ENCODE measurements at regions not wholly inside any gene's neighbourhood (a gene's known extent, or its start where the extent isn't known, plus 50 kb on each side); places are given as distances from the start of the nearest gene placed in this dataset.

DNA sequence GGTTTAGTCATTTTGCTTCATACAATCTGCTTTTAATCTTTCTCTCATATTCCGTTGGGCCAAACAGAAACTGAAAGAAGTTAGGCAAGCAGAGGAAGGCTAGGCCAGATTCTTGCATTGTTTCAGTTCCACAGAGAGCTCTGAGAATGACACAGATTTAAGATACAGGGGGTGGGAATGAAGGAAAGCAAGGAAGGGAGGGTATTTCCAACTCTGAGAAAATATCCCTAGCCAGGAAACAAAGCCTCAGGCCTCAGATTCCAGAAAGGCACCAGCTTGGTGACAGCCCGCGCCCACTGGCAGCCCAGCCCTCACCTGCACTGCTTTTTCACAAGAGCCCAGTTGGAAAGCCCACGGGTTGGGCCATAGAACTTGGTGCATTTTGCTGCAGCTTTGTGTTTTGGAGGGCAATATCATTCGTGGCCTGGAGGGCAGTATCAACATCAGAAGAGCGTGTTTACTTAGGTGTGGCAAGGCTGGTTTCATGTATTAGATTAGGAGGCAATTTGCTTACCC, 63.5 kb downstream of the ENC1 start:
- DNase-seq (ENCODE audit: low read depth): no peak

DNA sequence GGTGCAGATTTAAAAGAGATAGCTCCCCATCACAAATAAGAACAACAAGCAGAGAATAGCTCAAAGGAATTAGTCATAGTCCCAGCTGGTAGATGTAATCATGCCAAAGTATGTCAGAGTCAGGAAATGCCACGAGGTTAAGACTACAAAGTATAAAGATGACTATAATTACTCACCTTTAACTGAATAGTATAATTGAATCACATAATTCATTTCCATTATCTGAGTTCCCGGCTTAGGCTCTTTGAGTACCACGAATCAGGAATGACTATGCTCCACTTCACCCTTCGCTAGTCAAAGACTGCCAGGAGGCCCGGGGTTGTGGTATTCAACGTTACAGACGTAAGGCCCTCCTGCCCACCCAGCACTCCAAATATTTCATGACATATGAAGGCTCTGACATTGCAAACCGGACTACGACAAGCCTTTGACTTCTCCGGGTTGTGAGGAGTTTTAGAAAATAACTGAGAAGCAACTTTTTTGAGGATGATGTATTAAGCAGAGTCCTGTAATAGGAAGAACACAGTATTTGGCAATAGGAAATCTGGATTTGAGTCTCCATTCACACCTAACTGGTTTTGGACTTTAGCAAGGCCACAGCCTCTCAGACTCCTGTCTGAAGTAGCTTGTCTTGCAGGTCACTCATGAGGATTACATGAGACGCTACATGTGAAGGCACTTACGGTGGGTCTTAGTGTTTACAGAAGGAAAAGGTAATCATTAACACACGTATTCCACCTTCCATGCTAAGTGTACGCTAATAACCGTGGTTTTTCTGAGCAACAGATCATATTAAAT, 64.6 kb downstream of the ENC1 start:
- no peak for DNase-seq (ENCODE audit: low read depth)

DNA sequence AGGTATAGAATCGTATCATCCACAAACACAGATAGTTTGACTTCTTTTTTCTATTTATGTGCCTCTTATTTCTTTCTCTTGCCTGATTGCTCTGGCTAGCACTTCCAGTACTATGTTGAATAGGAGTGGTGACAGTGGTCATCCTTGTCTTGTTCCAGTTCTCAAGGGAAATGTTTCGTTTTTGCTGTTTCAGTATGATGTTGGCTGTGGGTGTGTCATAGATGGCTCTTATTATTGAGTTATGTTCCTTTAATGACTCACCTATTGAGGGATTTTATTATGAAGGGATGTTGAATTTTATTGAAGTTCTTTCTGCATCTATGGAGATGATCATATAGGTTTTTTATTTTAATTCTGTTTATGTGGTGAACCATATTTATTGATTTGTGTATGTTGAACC, 70.3 kb downstream of the ENC1 start:
- no peak for DNase-seq (ENCODE audit: low read depth)

DNA sequence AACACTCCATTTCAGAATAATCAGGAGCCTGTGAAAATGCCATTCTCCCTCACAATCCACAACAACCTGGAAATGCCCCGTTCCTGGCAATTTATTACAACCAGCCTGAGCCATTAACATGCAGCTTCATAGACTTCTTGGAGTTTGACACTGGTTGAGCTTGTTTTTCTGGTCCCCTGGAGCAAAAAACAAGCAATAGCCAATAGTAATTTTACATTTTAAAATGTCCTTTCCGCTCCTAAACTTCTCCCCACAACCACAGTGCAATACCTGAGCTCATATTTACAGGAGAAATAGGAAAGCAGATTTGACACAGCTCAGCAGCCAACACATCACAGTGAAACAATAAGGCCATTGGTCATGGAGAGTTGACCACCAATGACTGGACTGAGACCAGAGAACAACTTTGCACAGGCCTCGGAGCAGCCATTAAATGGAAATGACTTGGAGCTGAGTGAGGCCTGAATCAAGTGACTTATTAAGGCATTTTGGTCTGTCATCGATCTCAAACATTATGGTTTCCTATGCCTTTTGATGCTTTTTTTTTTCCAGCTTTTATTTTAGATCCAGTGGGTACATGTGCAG, 73.0 kb downstream of the ENC1 start:
- DNase-seq (ENCODE audit: low read depth): no peak

DNA sequence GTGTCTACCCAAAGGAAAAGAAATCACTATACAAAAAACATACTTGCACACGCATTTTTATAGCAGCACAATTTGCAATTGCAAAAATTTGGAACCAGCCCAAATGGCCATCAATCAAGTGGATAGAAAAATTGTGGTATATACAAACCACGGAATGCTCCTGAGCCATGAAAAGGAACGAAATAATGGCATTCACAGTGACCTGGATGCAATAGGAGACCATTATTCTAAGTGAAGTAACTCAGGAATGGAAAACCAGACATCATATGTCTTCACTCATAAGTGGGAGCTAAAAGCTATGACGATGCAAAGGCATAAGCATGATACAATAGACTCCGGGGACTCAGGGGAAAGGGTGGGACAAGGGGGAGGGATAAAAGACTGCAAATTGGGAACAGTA, 78.4 kb downstream of the ENC1 start:
- DNase-seq (ENCODE audit: low read depth): no peak

DNA sequence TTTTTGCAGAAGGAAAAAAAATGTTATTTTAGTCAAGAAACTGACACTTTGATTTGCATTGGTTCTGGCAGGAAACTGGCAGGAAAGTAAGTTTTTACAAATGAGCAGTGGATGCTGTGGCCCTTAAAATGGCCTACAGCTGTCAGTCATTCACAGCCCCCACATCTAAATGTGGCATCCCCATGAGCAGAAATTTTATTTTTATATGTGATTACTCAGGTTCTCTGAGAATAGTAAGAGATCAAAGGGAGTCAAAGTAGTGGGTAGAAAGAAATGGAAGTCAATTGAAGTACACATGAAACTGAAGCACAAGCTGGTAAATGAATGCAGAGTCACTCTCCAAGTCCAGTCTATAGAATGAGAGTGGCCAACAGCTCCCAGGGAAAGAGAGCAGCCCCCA, 80.3 kb downstream of the ENC1 start:
- no peak for DNase-seq (ENCODE audit: low read depth)

DNA sequence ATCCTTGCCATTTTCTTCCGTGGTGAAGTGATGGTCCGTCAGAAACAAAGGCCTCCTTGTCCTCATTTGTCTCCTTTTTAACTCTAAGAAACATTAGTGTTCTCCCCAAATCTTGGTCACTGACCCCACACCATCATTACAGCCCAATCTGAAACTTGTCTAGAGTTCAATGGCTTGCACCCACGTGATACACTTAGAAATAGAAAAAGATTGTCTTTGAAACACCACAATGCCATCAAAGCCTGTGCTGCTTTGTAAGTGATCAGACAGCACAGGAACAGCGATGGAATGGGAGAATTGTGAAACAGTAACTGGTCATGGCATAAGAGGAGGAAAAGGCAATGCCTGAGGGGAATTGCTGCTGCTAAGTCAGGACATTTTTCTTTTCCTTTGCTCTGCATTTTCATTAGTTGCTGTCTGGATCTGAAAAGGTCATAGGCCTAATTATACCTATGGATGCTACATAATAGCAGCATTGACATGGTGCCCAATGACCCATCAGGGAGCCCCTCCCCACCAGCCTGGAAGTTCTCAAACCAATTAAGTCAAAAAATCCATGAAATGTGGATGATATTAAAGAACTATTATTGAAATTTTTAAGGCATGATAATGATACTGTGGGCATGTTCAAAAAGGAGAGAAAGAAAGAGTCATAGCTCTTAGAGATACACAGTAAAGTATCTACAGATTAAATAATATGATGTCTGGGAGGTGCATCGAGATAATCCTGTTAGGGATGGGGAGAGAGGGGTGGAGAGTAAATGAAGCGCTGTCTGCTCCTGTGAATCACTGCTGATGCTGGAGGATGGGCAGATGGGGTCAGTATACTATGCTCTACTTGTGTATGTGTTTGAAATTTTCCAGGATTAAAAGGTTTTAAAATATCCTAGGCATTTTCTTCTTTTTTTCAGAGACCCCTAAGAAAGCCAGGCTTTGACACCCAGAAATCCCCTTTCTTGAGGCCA, 83.6 kb downstream of the ENC1 start:
- DNase-seq (ENCODE audit: low read depth): no peak

DNA sequence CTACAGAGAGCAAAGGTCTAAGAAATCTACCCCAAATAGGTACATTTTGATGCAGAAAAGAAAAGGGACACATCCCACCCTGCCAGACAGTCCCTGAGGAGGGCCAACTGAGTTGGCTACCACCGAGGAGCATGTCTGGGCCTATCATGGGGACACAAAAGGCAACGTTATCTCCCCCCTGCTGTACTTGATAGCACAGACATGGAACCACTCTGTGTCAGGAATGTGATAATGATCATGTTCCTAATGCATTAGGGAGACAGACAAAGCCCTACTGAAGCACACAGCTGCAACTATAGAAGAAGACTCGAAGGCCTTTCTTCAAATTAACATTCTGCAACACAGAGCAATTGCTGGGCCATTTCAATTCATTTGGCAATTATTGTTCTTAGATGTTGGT, 84.5 kb downstream of the ENC1 start:
- no peak for DNase-seq (ENCODE audit: low read depth)

DNA sequence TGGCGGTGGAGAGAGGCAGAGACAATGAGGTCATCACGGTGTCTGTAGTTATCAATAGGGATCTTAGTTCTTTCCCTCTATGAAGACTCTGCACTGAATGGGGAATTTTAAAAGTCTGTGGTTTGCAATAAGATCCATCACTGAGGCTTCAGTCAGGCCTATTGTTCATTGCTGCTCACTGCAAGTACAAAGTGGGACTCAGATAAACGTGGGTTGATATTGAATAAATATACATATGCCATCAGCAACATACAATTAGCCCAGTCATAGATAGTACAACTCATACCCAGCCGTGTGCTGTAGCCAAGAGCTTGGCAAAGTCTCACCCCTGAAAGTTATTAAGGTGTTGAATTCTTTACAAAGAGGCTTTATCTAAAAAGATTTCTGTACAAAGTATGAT, 88.4 kb downstream of the ENC1 start:
- no peak for DNase-seq (ENCODE audit: low read depth)

DNA sequence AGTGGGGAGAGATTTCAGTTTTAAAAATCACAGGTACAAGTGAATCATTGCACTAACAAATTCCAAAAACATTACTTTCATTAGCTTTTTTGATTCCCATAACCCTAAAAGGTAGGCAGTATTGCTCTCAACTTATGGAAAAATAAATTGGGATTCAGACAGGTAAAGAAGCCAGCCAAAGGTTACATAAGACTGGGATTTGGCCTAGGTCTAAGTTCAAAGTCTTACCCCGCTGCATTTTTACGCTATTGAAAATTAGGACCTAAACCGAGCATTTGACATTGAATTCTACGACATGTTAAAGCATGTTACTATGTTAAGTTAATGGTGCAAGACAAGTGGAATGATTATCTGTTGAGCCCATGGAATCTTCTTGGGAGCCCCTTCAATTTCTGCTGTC, 89.6 kb downstream of the ENC1 start:
- no peak for DNase-seq (ENCODE audit: low read depth)

DNA sequence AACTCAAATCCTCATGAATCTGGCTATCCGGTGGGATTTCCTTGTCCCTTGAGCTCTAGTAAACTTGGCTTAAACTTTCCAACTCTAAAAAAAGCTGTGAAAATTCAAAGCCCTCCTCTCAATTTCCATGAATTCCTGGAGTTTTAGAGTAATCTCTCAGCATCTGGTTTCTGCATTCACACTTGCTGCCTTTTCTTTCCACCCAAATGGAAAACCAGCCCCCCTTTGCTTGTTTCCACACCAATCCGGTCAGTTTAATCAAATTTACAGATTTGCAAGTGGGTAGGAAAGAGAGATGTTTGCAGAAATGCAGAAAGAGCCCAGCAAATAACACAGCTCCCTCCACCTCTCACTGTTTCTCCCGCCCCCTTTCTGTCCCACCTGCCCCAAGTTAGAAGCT, 91.1 kb downstream of the ENC1 start:
- DNase-seq (ENCODE audit: low read depth): no peak

DNA sequence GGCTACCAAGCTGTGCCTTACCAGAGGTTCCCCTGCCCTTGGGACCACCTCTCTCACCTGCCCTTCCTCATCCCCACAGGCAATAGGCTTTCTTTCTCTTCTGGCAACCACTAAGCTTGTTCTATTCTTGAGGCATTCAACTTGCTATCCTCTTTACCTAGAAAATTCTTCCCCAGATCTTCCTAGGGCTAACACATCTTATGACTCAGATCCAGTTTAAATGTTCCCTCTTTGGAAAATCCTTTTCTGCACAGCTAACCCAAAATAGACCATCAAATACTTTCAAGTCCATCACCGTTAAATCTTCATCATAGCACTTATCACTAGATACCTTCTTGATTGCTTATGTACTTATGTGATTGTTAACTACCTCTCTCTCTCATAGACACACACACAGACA, 93.7 kb downstream of the ENC1 start:
- DNase-seq (ENCODE audit: low read depth): no peak

DNA sequence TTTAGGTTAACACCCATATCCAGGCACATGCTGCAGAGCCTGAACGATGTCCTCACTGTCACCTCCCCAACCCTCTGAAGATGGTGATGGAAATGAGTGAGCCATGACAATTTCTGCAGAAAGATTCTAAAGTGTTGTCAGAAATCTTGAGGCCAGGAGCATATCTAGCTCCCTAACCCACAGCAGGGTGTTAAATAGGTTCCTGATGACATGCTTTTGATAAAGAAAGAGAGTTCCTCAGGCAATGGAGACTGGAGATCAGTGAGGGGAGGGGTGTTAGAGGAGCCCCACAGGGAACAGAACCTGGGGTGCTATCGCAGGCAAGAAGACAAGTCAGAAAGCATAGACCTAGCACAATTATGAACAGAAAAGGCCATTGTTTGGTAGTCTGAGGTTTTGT, 95.7 kb downstream of the ENC1 start:
- no peak for DNase-seq (ENCODE audit: low read depth)

DNA sequence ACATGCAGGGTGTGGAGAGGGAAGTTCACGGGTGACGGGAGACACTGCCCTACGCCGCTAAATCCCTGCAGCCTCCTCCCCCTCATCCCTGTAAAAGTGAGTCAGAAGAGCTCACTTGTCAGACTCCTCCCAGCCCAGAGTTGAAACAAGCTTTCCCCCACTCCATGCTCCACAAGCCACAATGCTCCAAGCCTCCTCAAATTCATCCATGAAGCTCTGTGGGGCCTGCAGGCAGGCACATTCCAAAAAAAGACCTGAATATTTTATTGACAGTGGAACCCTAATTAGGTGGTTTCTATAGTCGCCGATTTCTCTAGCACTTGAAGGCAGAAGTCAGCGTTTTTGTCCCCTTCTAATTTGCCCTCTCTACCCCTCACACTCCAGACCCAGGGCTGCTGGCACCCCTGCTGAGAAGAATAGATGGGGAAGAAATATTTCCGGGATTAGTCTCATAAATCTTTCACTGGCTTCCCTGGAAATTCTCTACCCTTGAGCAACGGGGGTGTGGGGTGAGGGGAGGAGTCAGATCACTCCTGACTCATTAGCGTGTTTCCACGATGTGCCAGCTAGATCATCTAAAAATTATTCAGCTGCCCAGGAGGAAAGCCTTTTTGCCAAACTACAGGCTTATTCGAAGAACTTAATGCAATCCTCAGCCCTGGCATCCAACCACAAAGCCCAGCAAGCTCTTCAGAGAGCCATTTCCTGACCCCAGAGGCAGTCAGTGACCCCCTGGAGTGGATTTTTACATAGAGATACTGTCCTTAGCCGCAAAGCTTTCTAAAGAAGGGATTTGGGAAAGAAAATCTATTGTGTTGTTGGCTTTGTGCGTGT, 97.1 kb downstream of the ENC1 start:
- no peak for DNase-seq (ENCODE audit: low read depth)

DNA sequence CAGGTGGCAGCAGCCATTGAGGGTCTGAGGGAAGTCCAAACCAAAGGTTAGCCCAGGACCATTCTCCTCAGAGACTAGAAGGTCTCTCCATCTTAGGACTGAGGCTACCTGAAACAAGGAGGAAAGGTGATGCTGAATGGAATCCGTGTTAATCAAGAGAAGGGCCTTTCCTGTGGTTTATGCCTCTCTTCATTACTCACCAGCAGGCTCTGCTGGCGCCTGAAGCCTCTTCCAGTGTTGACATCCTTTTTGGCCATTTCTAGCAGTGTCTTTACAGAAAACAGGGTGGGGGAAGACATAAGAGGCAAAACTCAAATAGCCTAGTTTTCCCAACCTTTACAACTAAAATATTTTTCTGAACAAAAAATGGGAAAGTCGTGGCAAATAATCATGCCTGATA, 98.0 kb downstream of the ENC1 start:
- DNase-seq (ENCODE audit: low read depth): no peak

DNA sequence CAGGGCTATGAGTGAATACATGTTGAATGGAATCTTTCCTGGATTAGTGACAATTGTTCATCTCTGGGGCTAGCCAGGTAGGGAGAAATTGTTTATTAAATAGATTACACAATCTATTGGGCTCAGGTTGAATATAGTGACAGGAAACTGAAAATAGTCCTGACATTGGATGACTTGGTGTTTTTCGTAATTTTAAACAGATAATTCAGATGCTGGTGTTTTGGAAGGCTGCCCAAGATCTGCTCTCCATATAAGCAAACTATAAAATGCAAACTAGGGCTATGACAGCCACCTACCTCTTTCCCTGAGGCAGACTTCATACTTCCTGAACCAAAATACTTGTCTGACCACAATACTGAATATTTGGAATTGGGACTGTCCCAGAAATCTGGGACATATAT, 99.1 kb downstream of the ENC1 start:
- no peak for DNase-seq (ENCODE audit: low read depth)

DNA sequence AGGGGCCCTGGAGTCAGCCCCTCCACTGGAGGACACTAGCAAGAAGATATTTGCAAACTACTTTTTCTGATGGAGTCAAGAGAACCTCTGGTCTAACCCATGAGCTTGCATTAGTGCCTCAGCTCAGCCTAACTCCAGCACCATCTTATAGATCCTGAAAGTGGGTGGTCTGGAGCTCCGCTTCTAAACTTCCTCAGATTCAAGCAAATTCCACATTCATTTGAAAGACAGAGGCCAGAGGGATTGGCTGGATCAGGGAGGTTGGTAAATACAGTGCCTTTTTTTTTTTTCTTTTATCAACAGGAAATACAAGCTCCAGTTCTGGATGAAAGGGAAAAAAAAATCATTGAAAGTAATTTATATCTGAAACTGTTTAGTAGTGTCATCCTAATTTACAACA, 99.9 kb downstream of the ENC1 start:
- no peak for DNase-seq (ENCODE audit: low read depth)

DNA sequence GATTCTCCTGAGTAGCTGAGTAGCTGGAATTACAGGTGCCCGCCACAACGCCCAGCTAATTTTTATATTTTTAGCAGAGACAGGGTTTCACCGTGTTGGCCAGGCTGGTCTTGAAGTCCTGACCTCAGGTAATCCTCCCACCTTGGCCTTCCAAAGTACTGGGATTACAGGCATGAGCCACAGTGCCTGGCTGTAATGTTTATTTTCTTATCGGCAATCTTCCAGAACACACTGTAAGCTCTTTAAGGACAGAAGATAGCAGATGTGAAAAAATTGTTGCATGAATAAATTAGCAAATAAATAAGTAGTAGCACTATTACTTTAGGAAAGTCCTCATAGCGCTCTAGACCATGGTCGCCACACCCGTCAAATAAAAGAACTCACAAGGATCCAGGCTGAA, 100.5 kb downstream of the ENC1 start:
- no peak for DNase-seq (ENCODE audit: low read depth)

DNA sequence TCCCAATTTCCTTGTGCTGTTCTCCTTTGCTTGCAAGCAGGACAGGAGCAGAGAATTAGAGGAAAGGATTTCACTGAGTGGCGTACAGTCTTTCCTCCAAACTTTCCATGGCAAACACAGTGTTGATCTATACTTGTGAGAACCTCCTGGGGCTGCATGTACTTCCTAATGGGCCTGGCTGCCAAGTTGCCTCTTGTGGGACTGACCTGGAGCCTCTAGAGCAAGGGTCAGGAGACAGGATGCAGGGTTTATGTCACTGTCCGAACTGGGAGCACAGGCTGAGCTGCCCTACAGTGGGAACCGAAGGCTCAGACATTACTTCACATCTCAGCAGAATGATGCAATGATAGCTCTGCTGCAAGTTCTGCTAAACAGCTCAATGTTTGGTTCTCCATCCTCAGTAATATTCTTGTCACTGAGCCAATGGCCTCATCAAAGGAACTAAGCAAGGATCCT, 102.3 kb downstream of the ENC1 start:
- DNase-seq (ENCODE audit: low read depth): no peak

DNA sequence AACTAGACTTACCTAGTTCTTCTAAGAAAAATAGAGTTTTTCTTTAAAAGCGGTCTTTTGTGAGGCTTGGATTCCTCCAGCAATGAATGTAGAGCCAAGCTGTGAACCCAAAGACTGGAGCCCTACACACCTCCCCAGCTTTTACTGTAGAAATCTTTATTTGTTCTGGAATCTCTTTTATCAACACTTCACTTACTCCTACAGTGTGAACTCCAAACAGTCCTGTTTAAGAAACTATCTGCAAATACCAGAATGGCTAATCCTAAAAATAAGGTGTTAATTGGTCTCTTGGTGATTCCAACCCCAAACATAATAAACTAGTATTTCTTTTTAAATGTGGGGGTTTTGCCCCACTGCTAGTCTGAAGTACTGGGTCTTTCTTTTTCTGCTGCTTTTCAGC, 103.9 kb downstream of the ENC1 start:
- no peak for DNase-seq (ENCODE audit: low read depth)

DNA sequence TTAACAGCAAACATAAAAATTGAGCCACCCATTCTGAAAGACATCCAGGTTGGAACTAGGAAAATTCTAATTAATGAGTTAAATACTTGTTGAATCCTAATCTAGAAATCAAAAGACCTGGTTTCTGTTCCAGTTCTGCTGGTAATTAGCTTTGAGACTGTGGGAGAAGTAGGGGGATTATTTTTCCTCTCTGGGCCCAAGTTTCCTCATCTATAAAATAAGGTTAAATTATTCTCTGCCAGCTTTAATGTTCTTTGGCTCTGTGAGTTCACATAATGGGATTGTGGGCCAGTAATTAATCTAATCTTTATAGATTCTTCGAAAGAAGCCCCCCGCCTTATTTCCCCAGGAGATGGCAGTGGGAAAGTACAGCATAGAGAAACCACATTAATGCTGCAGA, 104.6 kb downstream of the ENC1 start:
- no peak for DNase-seq (ENCODE audit: low read depth)

All from T-helper 22 cell (primary cell).